Testis (tissue), 2 donors: ENCODE measurements at regions not wholly inside any gene's neighbourhood (a gene's known extent, or its start where the extent isn't known, plus 50 kb on each side); places are given as distances from the start of the nearest gene placed in this dataset.

Experiments used
- CTCF ChIP-seq, 3 experiments: fragments of 450-650 bp in 2 of 3; fragments of 200-600 bp in 1 of 3; sonication (generic) in 1 of 3; IDR thresholded peaks; one replicate each; pipeline ENCODE4 v1.5.1; 2016 to 2019; ENCODE audit warnings: antibody characterized with exemption in 3 of 3, mild to moderate bottlenecking in 2 of 3, moderate library complexity in 1 of 3
- POLR2A ChIP-seq: fragments of 450-650 bp; IDR thresholded peaks from one replicate; pipeline ENCODE4 v1.6.1; 2017; ENCODE audit warnings: antibody characterized with exemption, mild to moderate bottlenecking, moderate library complexity

GRCh38 chr2:107466241-107466640, 360.5 kb upstream of the RGPD4 start:
- TF ChIP-seq CTCF (IDR thresholded peaks at IDR 0.05) (no peak), POLR2A (no peak)
